GM23338 (cell line): ENCODE measurements at regions not wholly inside any gene's neighbourhood (a gene's known extent, or its start where the extent isn't known, plus 50 kb on each side); places are given as distances from the start of the nearest gene placed in this dataset.

Experiments used
- ATAC-seq: fragments of 200-7000 bp; cut with Tn5 transposase; 3 replicates; pipeline ENCODE4 v1.9.1; 2020
- DNase-seq: peaks from one replicate; pipeline ENCODE4 v3.0.0-alpha.2; 2015; ENCODE audit warnings: low spot score
- H2AFZ ChIP-seq: fragments of 200-600 bp; sonication (generic); 2 replicates; pipeline ENCODE4 v1.8.0; 2016; ENCODE audit warnings: antibody characterized with exemption, mild to moderate bottlenecking, moderate library complexity
- H3F3A ChIP-seq: fragments of 200-600 bp; sonication (generic); replicated peaks from 2 replicates; pipeline ENCODE4 v1.8.0; 2017; ENCODE audit warnings: antibody characterized with exemption, mixed run types, low read depth
- H3K27ac ChIP-seq: fragments of 200-600 bp; sonication (generic); 2 replicates; pipeline ENCODE4 v1.6.1; 2016; ENCODE audit warnings: low read depth
- H3K27me3 ChIP-seq: fragments of 200-600 bp; sonication (generic); 2 replicates; pipeline ENCODE4 v1.8.0; 2016; ENCODE audit warnings: mild to moderate bottlenecking, mixed run types, moderate library complexity; ENCODE audit not compliant: insufficient read depth
- H3K36me3 ChIP-seq: fragments of 200-600 bp; sonication (generic); 2 replicates; pipeline ENCODE4 v1.8.0; 2016; ENCODE audit warnings: mild to moderate bottlenecking; ENCODE audit not compliant: insufficient read depth
- H3K4me1 ChIP-seq: fragments of 200-600 bp; sonication (generic); 2 replicates; pipeline ENCODE4 v1.8.0; 2016; ENCODE audit warnings: mild to moderate bottlenecking, moderate library complexity; ENCODE audit not compliant: insufficient read depth
- H3K4me2 ChIP-seq: fragments of 200-600 bp; sonication (generic); 2 replicates; pipeline ENCODE4 v1.7.1; 2017; ENCODE audit warnings: mixed run types
- H3K4me3 ChIP-seq: fragments of 200-600 bp; sonication (generic); 2 replicates; pipeline ENCODE4 v1.6.1; 2016; ENCODE audit warnings: mixed run types
- H3K79me2 ChIP-seq: fragments of 200-600 bp; sonication (generic); replicated peaks from 2 replicates; pipeline ENCODE4 v1.8.0; 2017; ENCODE audit warnings: mild to moderate bottlenecking; ENCODE audit not compliant: insufficient read depth
- H3K9me2 ChIP-seq: fragments of 200-600 bp; sonication (generic); 2 replicates; pipeline ENCODE4 v1.8.0; 2017; ENCODE audit not compliant: insufficient read depth
- H4K20me1 ChIP-seq: fragments of 200-600 bp; sonication (generic); replicated peaks from 2 replicates; pipeline ENCODE4 v1.8.0; 2017; ENCODE audit warnings: mild to moderate bottlenecking; ENCODE audit not compliant: insufficient read depth
- H3K27ac Mint-ChIP-seq: 2 replicates; pipeline ENCODE4 v1.8.0; 2020; ENCODE audit warnings: inconsistent platforms, mild to moderate bottlenecking, moderate library complexity, mixed read lengths
- H3K27me3 Mint-ChIP-seq: 3 replicates; pipeline ENCODE4 v1.8.0; 2022; ENCODE audit warnings: low read depth, mild to moderate bottlenecking, moderate library complexity, mixed read lengths, inconsistent platforms; ENCODE audit not compliant: insufficient read depth, poor library complexity
- H3K36me3 Mint-ChIP-seq: 3 replicates; pipeline ENCODE4 v1.8.0; 2021; ENCODE audit warnings: low read depth, mild to moderate bottlenecking, inconsistent platforms, moderate library complexity, mixed read lengths
- H3K4me1 Mint-ChIP-seq: 3 replicates; pipeline ENCODE4 v1.8.0; 2020; ENCODE audit warnings: mild to moderate bottlenecking, inconsistent platforms, mixed read lengths
- H3K4me3 Mint-ChIP-seq: 3 replicates; pipeline ENCODE4 v1.8.0; 2021; ENCODE audit warnings: moderate library complexity, mild to moderate bottlenecking, inconsistent platforms, mixed read lengths
- H3K9me3 Mint-ChIP-seq: 3 replicates; pipeline ENCODE4 v1.8.0; 2020; ENCODE audit warnings: moderate library complexity, mild to moderate bottlenecking, inconsistent platforms, mixed read lengths
- CREB1 ChIP-seq: fragments of 250-450 bp; sonication (Bioruptor Pico); IDR thresholded peaks from 2 replicates; pipeline ENCODE4 v1.5.0; 2020; ENCODE audit warnings: low read depth, mild to moderate bottlenecking, moderate library complexity
- EZH2 ChIP-seq: fragments of 200-600 bp; sonication (generic); IDR thresholded peaks from one replicate; pipeline ENCODE4 v1.8.0; 2017; ENCODE audit warnings: antibody characterized with exemption, mild to moderate bottlenecking, low read depth; ENCODE audit not compliant: unreplicated experiment
- EZH2phosphoT487 ChIP-seq: fragments of 200-600 bp; sonication (generic); IDR thresholded peaks from one replicate; pipeline ENCODE4 v1.8.1; 2018; ENCODE audit warnings: antibody characterized with exemption; ENCODE audit not compliant: unreplicated experiment
- JUNB ChIP-seq: IDR thresholded peaks from one replicate; pipeline ENCODE4 v1.6.1; 2016; ENCODE audit warnings: antibody characterized with exemption; ENCODE audit not compliant: unreplicated experiment
- NANOG ChIP-seq: IDR thresholded peaks from 2 replicates; pipeline ENCODE4 v1.6.1; 2016; ENCODE audit warnings: antibody characterized with exemption, borderline replicate concordance
- POLR2AphosphoS5 ChIP-seq: IDR thresholded peaks from 2 replicates; pipeline ENCODE4 v1.6.1; 2016; ENCODE audit warnings: antibody characterized with exemption, low read depth
- STAT1 ChIP-seq: IDR thresholded peaks from one replicate; pipeline ENCODE4 v1.6.1; 2016; ENCODE audit warnings: antibody characterized with exemption; ENCODE audit not compliant: unreplicated experiment
- ZNF114 ChIP-seq: fragments of 250-450 bp; sonication (Bioruptor Pico); IDR thresholded peaks from 2 replicates; pipeline ENCODE4 v1.5.0; 2020; ENCODE audit warnings: mild to moderate bottlenecking, moderate library complexity
- ZNF331 ChIP-seq: fragments of 250-450 bp; sonication (Bioruptor Pico); IDR thresholded peaks from 2 replicates; pipeline ENCODE4 v1.5.0; 2020; ENCODE audit warnings: low read depth, mild to moderate bottlenecking, moderate library complexity
- TF ChIP-seq, protein P1 (sequence below): fragments of 250-450 bp; sonication (Bioruptor Pico); IDR thresholded peaks from 2 replicates; pipeline ENCODE4 v1.5.0; 2020; ENCODE audit warnings: mild to moderate bottlenecking, moderate library complexity
- TF ChIP-seq, protein P2 (sequence below): IDR thresholded peaks from 2 replicates; pipeline ENCODE4 v1.6.1; 2016; ENCODE audit warnings: antibody characterized with exemption
- TF ChIP-seq, protein P3 (sequence below), 2 experiments: fragments of 200-600 bp in 1 of 2; sonication (generic) in 1 of 2; conservative IDR thresholded peaks; 2 replicates each; pipeline versions ENCODE4 v1.5.1 to v1.6.1; 2016 to 2017; ENCODE audit warnings: antibody characterized with exemption in 2 of 2, low read depth in 2 of 2, mild to moderate bottlenecking in 2 of 2, moderate library complexity in 1 of 2
- TF ChIP-seq, protein P4 (sequence below): IDR thresholded peaks from one replicate; pipeline ENCODE4 v1.6.1; 2018; ENCODE audit warnings: antibody characterized with exemption; ENCODE audit not compliant: unreplicated experiment

DNA sequence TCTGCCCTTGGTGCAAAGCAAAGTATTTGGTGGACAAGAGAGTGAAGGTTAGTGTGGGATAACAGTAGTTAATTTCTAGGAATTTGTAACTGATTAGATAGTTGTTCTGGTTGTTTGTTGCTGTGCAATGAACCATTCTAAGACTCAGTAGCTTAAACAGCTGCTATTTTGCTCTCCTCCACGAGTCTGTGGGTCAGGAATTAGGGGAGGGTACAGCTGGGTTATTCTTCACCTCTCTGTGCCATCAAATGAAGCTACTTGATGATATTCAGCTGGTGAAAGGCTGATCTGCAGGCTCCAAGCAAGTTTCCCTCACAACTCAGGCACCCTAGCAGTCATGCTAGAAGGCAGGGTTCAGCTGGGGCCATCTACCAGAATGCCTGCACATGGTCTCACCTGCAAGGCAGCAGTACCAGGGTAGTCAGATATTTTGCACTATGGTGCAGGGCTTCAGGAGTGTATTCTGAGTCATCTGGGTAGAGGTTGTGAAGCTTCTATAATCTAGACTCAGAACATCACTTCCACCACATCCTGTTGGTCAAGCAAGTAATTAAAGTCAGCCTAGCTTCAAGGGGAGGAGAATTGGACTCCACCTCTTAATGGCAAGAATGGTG is 159.5 kb upstream of the SLC28A3 start:
- ATAC-seq (no peak), DNase-seq (no peak)
- no peak overlapping the region for H3K4me2 ChIP-seq
- Mint-ChIP-seq H3K27me3 (peaks cover 2% of the 10 kb centered on the region), H3K4me3 (no peak overlapping the region), H3K27ac (no peak overlapping the region), H3K9me3 (no peaks in the 10 kb centered on the region), H3K4me1 (no peaks in the 10 kb centered on the region), H3K36me3 (no peaks in the 10 kb centered on the region)
- H3K36me3 ChIP-seq, result no peaks in the 10 kb centered on the region
- H3K79me2 ChIP-seq, result no peaks in the 10 kb centered on the region
- H3K27ac ChIP-seq, result no peak overlapping the region
- no peaks in the 10 kb centered on the region for H3K27me3 ChIP-seq
- H4K20me1 ChIP-seq, result no peaks in the 10 kb centered on the region
- H3K4me3 ChIP-seq, result no peak overlapping the region
- no peaks in the 10 kb centered on the region for H3K4me1 ChIP-seq
- H2AFZ ChIP-seq, result no peak overlapping the region
- H3F3A ChIP-seq, result no peaks in the 10 kb centered on the region
- TF ChIP-seq JUNB, result no peak
- TF ChIP-seq STAT1, result no peak
- TF ChIP-seq, protein P1, sequence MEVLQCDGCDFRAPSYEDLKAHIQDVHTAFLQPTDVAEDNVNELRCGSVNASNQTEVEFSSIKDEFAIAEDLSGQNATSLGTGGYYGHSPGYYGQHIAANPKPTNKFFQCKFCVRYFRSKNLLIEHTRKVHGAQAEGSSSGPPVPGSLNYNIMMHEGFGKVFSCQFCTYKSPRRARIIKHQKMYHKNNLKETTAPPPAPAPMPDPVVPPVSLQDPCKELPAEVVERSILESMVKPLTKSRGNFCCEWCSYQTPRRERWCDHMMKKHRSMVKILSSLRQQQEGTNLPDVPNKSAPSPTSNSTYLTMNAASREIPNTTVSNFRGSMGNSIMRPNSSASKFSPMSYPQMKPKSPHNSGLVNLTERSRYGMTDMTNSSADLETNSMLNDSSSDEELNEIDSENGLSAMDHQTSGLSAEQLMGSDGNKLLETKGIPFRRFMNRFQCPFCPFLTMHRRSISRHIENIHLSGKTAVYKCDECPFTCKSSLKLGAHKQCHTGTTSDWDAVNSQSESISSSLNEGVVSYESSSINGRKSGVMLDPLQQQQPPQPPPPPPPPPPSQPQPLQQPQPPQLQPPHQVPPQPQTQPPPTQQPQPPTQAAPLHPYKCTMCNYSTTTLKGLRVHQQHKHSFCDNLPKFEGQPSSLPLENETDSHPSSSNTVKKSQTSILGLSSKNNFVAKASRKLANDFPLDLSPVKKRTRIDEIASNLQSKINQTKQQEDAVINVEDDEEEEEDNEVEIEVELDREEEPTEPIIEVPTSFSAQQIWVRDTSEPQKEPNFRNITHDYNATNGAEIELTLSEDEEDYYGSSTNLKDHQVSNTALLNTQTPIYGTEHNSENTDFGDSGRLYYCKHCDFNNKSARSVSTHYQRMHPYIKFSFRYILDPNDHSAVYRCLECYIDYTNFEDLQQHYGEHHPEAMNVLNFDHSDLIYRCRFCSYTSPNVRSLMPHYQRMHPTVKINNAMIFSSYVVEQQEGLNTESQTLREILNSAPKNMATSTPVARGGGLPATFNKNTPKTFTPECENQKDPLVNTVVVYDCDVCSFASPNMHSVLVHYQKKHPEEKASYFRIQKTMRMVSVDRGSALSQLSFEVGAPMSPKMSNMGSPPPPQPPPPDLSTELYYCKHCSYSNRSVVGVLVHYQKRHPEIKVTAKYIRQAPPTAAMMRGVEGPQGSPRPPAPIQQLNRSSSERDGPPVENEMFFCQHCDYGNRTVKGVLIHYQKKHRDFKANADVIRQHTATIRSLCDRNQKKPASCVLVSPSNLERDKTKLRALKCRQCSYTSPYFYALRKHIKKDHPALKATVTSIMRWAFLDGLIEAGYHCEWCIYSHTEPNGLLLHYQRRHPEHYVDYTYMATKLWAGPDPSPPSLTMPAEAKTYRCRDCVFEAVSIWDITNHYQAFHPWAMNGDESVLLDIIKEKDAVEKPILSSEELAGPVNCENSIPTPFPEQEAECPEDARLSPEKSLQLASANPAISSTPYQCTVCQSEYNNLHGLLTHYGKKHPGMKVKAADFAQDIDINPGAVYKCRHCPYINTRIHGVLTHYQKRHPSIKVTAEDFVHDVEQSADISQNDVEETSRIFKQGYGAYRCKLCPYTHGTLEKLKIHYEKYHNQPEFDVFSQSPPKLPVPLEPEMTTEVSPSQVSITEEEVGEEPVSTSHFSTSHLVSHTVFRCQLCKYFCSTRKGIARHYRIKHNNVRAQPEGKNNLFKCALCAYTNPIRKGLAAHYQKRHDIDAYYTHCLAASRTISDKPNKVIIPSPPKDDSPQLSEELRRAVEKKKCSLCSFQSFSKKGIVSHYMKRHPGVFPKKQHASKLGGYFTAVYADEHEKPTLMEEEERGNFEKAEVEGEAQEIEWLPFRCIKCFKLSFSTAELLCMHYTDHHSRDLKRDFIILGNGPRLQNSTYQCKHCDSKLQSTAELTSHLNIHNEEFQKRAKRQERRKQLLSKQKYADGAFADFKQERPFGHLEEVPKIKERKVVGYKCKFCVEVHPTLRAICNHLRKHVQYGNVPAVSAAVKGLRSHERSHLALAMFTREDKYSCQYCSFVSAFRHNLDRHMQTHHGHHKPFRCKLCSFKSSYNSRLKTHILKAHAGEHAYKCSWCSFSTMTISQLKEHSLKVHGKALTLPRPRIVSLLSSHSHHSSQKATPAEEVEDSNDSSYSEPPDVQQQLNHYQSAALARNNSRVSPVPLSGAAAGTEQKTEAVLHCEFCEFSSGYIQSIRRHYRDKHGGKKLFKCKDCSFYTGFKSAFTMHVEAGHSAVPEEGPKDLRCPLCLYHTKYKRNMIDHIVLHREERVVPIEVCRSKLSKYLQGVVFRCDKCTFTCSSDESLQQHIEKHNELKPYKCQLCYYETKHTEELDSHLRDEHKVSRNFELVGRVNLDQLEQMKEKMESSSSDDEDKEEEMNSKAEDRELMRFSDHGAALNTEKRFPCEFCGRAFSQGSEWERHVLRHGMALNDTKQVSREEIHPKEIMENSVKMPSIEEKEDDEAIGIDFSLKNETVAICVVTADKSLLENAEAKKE (CRISPR knock-in tag), result no peak
- TF ChIP-seq NANOG, result no peak
- TF ChIP-seq, protein P2, sequence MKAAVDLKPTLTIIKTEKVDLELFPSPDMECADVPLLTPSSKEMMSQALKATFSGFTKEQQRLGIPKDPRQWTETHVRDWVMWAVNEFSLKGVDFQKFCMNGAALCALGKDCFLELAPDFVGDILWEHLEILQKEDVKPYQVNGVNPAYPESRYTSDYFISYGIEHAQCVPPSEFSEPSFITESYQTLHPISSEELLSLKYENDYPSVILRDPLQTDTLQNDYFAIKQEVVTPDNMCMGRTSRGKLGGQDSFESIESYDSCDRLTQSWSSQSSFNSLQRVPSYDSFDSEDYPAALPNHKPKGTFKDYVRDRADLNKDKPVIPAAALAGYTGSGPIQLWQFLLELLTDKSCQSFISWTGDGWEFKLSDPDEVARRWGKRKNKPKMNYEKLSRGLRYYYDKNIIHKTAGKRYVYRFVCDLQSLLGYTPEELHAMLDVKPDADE, result no peak
- TF ChIP-seq, protein P3, sequence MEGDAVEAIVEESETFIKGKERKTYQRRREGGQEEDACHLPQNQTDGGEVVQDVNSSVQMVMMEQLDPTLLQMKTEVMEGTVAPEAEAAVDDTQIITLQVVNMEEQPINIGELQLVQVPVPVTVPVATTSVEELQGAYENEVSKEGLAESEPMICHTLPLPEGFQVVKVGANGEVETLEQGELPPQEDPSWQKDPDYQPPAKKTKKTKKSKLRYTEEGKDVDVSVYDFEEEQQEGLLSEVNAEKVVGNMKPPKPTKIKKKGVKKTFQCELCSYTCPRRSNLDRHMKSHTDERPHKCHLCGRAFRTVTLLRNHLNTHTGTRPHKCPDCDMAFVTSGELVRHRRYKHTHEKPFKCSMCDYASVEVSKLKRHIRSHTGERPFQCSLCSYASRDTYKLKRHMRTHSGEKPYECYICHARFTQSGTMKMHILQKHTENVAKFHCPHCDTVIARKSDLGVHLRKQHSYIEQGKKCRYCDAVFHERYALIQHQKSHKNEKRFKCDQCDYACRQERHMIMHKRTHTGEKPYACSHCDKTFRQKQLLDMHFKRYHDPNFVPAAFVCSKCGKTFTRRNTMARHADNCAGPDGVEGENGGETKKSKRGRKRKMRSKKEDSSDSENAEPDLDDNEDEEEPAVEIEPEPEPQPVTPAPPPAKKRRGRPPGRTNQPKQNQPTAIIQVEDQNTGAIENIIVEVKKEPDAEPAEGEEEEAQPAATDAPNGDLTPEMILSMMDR (conservative IDR thresholded peaks at IDR 0.05; ENCODE audit: low read depth in 2 of 2), result no peak
- no peak for TF ChIP-seq ZNF114 (CRISPR knock-in tag)
- TF ChIP-seq EZH2, result no peak
- TF ChIP-seq ZNF331 (CRISPR knock-in tag), result no peak
- no peak for TF ChIP-seq EZH2phosphoT487
- TF ChIP-seq, protein P4, sequence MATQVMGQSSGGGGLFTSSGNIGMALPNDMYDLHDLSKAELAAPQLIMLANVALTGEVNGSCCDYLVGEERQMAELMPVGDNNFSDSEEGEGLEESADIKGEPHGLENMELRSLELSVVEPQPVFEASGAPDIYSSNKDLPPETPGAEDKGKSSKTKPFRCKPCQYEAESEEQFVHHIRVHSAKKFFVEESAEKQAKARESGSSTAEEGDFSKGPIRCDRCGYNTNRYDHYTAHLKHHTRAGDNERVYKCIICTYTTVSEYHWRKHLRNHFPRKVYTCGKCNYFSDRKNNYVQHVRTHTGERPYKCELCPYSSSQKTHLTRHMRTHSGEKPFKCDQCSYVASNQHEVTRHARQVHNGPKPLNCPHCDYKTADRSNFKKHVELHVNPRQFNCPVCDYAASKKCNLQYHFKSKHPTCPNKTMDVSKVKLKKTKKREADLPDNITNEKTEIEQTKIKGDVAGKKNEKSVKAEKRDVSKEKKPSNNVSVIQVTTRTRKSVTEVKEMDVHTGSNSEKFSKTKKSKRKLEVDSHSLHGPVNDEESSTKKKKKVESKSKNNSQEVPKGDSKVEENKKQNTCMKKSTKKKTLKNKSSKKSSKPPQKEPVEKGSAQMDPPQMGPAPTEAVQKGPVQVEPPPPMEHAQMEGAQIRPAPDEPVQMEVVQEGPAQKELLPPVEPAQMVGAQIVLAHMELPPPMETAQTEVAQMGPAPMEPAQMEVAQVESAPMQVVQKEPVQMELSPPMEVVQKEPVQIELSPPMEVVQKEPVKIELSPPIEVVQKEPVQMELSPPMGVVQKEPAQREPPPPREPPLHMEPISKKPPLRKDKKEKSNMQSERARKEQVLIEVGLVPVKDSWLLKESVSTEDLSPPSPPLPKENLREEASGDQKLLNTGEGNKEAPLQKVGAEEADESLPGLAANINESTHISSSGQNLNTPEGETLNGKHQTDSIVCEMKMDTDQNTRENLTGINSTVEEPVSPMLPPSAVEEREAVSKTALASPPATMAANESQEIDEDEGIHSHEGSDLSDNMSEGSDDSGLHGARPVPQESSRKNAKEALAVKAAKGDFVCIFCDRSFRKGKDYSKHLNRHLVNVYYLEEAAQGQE, result no peak
- no peak for TF ChIP-seq CREB1 (CRISPR knock-in tag)
- no peak for TF ChIP-seq POLR2AphosphoS5
- H3K9me2 ChIP-seq, result peaks cover 9% of the 10 kb centered on the region; the same call in 1 of the 2 replicates
